HG02588 (cell line): ENCODE measurements at regions not wholly inside any gene's neighbourhood (a gene's known extent, or its start where the extent isn't known, plus 50 kb on each side); places are given as distances from the start of the nearest gene placed in this dataset.

Experiments used
- ATAC-seq: cut with Tn5 transposase; IDR thresholded peaks from one replicate; pipeline ENCODE4 v1.9.1; 2021; ENCODE audit warnings: mild to moderate bottlenecking, moderate library complexity; ENCODE audit not compliant: unreplicated experiment

GRCh38 chr13:76153239-76153638, 517.1 kb downstream of the LMO7 start:
- no peak for ATAC-seq

DNA sequence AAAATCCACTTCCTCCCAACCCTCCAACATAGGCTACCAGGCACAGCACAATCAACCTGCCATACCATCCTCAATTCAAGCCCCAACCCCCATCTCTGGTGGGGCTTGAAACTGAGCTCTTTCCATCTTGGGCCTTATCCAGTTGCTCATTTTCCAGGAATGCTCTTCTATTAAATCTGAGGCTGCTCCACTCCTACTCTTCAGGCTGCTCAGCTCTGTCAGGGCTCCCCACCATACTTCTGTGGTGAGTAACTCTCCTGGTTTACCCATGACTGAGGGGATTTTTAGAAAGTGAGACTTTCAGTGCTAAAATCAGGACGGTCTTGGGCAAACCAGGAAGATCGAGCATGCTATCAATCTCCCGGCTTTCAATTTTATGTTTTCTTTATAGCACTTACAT, 512.8 kb downstream of the LMO7 start:
- no peak for ATAC-seq

DNA sequence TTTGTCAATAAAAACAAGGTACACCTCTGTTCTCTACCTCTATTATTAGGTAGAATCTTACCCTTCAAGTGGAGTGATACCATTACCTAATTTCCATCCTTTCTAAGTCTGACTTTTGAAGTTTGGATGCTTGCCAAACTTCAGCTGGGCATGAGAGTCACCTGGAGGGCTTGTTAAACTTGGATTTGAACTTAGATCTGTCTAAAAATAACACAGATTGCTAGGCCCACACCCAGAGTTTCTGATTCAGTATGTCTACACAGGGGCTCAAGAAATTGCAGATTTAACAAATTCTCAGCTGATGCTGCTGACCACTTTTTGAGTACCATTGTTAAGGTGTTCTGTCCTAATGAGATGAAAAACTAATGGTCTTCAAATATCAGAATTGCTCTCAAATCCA, 512.2 kb downstream of the LMO7 start:
- ATAC-seq, result no peak

DNA sequence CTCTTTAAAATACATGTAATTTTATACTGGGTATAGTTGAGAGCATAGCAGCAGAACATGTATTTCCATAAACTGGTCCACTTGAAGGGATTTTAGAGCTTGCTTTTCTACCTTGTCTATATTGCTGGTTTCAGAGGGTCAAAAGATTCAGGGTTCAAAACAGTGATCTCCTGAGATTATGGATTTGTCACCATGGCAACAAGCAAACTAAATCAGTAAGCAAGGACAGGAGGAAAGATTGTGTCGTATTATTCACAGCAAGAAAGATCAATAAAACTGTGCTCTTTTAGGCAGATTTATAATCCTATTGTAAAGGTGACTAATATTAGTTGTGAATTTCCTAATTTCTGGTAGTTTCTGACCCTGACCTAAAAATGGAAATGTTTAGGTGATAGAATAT, 496.4 kb downstream of the LMO7 start:
- no peak for ATAC-seq

GRCh38 chr13:76131551-76131950, 495.4 kb downstream of the LMO7 start:
- ATAC-seq, result no peak

GRCh38 chr13:76129305-76130000, 493.3 kb downstream of the LMO7 start:
- ATAC-seq, result no peak

DNA sequence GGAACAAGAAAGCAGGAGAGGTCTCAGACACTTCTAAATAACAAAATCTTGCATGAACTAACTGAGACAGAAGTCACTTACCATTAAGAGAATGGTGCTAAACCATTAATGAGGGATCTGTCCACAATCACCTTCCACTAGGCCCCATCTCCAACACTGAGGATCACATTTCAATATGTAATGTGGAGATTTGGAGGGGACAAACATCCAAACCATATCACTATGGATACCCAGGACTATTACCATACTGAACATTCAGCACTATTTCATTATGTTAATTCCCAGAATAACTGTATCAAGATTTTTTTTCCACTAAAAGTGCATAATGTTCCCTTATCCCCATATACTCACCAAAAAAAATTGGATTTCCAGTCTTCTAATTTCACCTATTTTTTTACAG, 491.8 kb downstream of the LMO7 start:
- no peak for ATAC-seq

- no peak for ATAC-seq
These were observed 487.4 kb downstream of the LMO7 start for GRCh38 chr13:76123548-76123947.

- no peak for ATAC-seq
These were observed 480.7 kb downstream of the LMO7 start for GRCh38 chr13:76116751-76117360.

GRCh38 chr13:76106763-76107162, 470.6 kb downstream of the LMO7 start:
- no peak for ATAC-seq

- ATAC-seq, result no peak
These were observed 458.5 kb downstream of the LMO7 start for GRCh38 chr13:76094645-76095044.

DNA sequence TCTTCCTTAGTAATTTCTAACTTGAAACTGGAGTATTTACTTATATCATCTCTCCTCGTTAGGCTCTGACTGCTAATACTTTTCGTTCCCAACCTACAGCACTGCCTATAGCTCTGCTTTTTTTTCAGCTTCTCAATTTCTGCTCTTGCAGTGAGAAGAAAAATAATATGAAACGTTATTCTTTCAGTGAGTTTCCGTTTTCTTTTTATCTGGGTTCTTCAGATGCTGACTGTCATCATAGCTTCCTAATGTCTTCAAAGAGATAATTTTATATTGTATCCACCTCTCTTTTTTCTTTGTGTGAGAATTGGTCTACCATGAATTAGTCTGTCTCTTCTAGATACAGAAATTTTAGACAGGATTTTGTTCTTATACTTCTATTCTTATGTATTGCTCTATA, 454.9 kb downstream of the LMO7 start:
- ATAC-seq, result no peak

- ATAC-seq, result no peak
These were observed 450.6 kb downstream of the LMO7 start for GRCh38 chr13:76086729-76087128.

DNA sequence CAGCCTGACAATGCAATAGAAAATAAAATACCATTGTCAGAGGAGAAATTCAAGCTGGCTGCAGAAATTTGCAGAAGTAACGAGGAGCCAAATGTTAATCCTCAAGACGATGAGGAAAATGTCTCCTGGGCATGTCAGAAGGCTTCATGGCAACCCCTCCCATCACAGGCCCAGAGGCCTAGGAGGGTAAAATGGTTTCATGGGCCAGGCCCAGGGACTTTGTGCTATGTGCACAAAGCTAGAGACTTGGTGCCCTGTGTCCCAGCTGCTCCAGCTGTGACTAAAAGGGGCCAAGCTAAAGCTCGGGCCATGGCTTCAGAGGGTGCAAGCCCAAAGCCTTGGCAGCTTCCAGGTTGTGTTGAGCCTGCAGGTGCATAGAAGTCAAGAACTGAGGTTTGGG, 431.7 kb downstream of the LMO7 start:
- ATAC-seq, result no peak

DNA sequence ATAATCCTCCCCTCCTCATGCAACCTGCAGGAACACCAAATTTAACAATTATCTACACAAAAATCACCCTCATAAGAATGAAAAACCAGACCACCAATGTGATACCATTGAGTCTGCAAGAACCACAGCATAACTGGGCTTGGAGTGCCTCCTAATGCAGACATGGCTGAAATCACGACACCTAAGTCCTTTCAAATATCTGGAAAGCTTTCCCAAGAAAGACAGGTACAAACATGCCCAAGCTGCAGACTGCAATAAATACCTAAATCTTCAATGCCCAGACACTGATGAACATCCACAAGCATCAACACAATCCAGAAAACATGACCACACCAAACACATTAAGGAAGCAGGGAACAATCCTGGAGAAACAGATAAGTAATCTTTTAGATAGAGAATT, 417.1 kb downstream of the LMO7 start:
- no peak for ATAC-seq

DNA sequence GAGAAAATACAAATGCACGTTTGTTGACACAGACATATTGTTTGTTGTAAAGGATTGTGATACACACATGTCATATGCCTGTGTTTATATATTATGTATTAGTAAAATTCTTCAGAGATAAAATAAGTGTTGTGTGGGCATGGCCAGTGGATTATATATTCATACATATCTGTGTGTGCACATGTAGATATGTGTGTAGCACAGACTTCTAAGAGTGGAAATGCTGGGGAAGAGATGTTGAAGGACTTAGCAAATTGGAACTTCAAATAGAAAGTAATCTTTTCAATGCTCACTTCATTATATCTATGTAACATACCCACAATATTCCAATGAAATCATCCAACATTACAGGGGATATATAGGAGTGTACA, 413.2 kb downstream of the LMO7 start:
- no peak for ATAC-seq

DNA sequence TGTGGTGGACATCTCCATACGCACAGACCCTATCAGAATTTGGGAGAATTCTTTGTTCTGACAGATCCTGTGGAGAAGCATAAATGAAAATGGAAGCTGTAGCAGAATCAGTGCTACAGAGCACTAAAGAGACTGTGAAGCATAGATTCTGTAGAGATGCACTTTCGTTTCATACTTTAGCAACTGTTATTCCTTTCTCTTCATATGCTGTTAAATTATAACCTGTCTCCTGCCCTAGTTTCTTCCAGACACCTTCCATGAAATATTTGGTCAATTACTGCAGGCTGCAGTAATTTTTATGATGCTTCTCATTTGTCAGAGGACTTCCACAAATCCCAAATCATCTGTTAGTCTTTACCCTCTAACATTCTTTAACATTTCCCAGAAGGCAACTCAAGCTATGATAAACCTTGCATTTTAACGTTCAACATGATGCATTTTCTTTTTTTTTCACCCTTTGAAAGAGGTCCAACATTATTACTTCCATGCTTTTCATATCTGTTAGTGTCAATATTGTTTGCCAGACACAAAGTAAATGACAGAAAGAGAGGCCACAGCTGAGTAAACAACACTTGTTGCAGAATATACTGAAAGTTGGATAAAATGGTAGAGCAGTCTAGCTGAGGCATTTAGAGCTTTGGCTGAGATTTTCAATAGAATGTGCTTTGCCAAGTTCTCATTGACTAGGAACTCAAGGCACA, 412.7 kb downstream of the LMO7 start:
- no peak for ATAC-seq

DNA sequence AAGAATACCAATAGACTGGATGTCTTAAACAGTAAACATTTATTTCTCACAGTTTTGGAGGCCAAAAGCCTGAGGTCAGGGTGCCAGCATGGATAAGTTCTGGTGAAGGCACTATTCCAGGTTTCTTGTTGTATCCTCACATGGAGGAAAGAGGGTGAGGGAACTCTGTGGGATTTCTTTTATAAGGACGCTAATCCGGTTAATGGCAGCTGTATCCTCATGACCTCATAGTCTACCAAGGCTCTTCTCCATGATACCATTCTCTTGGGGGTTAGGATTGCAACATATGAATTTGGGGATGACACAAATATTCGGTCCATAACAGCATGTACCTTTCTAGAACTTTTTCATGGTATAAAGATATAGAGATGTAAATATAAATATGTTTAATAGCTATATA, 412.0 kb downstream of the LMO7 start:
- ATAC-seq, result no peak

DNA sequence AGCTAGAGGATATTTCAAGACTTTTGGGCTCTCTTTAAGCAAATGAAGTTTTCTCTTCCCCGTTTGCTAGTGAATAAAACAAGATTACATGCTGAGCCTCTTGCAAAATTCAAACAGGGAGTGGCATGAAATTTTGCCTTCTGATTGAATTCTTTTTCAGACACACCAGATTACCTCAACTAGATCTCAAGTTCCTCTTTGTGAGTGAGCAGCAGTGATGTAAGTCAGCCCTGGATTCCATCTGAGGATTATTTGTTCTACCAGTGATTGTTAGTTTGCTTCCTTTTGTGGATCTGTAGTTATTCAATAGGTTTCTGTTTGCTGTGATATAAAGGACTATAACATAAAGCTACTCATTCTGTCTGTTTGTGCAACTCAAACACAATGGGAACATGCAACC, 407.7 kb downstream of the LMO7 start:
- no peak for ATAC-seq

DNA sequence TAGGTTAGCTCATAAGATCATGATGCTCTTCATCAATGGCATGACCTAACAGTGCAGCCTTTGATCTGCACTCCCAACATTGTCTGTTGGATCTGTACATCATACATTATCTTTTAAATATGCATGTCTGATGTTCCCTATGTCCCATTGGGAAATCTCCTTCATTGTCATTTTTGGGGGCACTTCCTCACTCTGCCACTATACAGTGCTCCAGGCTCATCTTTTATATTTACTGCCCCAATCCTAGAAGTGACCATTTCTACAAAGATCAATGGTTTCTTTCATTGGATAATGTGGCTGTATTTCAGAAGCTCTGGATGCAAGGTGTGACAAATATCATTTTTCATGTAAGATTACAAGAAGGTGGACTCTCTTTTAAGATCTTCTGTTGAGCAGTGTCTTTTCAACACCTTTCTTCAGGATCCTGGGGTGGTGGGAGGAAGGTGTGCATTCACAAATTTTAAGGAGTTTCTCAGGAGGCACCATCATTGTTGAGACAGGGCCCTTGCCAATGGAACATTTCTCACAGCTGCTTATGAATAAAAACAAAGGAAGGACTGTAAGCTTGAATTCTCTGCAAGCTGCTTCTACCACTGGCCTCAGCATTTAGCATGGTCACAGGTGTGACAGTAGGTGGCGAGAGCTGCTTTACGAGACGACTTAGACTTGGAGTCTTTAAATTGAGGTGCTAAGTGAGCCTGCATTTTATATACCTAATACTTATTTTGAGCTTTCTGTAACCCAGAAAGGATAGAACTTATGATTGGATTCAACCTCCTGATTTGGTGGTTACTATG, 403.0 kb downstream of the LMO7 start:
- no peak for ATAC-seq

DNA sequence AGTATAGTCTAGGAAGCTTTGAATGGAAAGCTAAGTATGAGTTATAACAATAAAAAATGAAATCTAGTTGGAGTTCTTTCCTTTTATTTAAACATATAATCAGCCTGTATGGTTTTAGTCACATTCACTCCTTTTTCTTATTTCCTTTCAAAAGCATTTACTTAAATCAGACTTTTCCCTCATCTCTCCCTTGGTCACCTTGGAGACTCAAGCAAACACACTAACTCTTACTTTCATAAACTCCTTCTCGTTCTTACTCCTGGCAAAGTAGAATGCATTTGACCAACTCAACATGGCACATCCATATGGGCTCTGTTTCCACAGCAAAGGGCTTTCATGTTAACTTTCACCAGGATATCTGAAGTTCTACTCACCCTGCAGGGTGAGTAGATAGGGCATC, 400.0 kb downstream of the LMO7 start:
- ATAC-seq, result no peak

- no peak for ATAC-seq
These were observed 399.6 kb downstream of the LMO7 start for GRCh38 chr13:76035711-76036110.
